ENCODE measurements at regions not wholly inside any gene's neighbourhood (a gene's known extent, or its start where the extent isn't known, plus 50 kb on each side); places are given as distances from the start of the nearest gene placed in this dataset.

- no peak for TF ChIP-seq CTCF (IDR thresholded peaks at IDR 0.05)
- no peak for TF ChIP-seq EZH2 (IDR thresholded peaks at IDR 0.05)
Measured at GRCh38 chr3:72274493-72275330, 489.8 kb upstream of the PROK2 start.
